ENCODE measurements at regions not wholly inside any gene's neighbourhood (a gene's known extent, or its start where the extent isn't known, plus 50 kb on each side); places are given as distances from the start of the nearest gene placed in this dataset.
"Not testable (repeated sequence)": the region's sequence is repeated elsewhere in the genome, so short reads cannot be mapped to it uniquely, and the experiment has no call there.

- not testable (repeated sequence) for TF ChIP-seq POLR2AphosphoS5 (IDR thresholded peaks at IDR 0.05); CTCF (IDR thresholded peaks at IDR 0.05); POLR2A (IDR thresholded peaks at IDR 0.05; ENCODE audit: low read depth); EP300 (IDR thresholded peaks at IDR 0.05)
Measured at GRCh38 chr3:195654138-195654537, 66.6 kb upstream of the MUC20 start.
